ENCODE measurements at regions not wholly inside any gene's neighbourhood (a gene's known extent, or its start where the extent isn't known, plus 50 kb on each side); places are given as distances from the start of the nearest gene placed in this dataset.

- H3K4me3 ChIP-seq (ENCODE audit: low read depth, poor library complexity, severe bottlenecking), result no peak overlapping the region
- 24 to 43% methylated on average over 2 of the region's 2 CpGs for WGBS, 2 donors
- intact Hi-C loops (cut with DNase I; ENCODE audit: low total_unique reads), result no loop called here
- DNase-seq (ENCODE audit: low spot score in 2 of 2), result no peak
- TF ChIP-seq CTCF (IDR thresholded peaks at IDR 0.05) (no peak), POLR2A (IDR thresholded peaks at IDR 0.05) (no peak)
These were observed 368.4 kb downstream of the ARL4A start for GRCh38 chr7:13055732-13056368.

- intact Hi-C loops (cut with DNase I; ENCODE audit: low total_unique reads), result no loop called here
- H3K4me3 ChIP-seq (ENCODE audit: low read depth, poor library complexity, severe bottlenecking), result no peak overlapping the region
- 68 to 71% methylated on average over 6 of the region's 6 CpGs for WGBS, 2 donors
- TF ChIP-seq CTCF (IDR thresholded peaks at IDR 0.05) (no peak), POLR2A (IDR thresholded peaks at IDR 0.05) (no peak)
- no peak for DNase-seq (ENCODE audit: low spot score in 2 of 2)
These were observed 370.2 kb downstream of the ARL4A start for GRCh38 chr7:13057462-13058200.

GRCh38 chr7:13060173-13060572 lies 372.7 kb downstream of the ARL4A start:
- no peak for DNase-seq (ENCODE audit: low spot score in 2 of 2)
- WGBS, 2 donors, result 92 to 99% methylated on average over 2 of the region's 2 CpGs
- intact Hi-C loops (cut with DNase I; ENCODE audit: low total_unique reads), result no loop called here
- no peak overlapping the region for H3K4me3 ChIP-seq (ENCODE audit: low read depth, poor library complexity, severe bottlenecking)
- TF ChIP-seq POLR2A (IDR thresholded peaks at IDR 0.05) (no peak), CTCF (IDR thresholded peaks at IDR 0.05) (no peak)

- TF ChIP-seq POLR2A (IDR thresholded peaks at IDR 0.05), result no peak
- TF ChIP-seq CTCF (IDR thresholded peaks at IDR 0.05), result no peak
- no peak overlapping the region for H3K4me3 ChIP-seq (ENCODE audit: low read depth, poor library complexity, severe bottlenecking)
- intact Hi-C loops (cut with DNase I; ENCODE audit: low total_unique reads), result no loop called here
- no peak for DNase-seq (ENCODE audit: low spot score in 2 of 2)
- 51 to 63% methylated on average over 4 of the region's 4 CpGs for WGBS, 2 donors
These were observed 373.7 kb downstream of the ARL4A start for GRCh38 chr7:13061115-13061514.

- H3K4me3 ChIP-seq (ENCODE audit: low read depth, poor library complexity, severe bottlenecking), result no peak overlapping the region
- TF ChIP-seq CTCF (IDR thresholded peaks at IDR 0.05) (no peak), POLR2A (IDR thresholded peaks at IDR 0.05) (no peak)
- WGBS, 2 donors, result 92 to 93% methylated on average over 4 of the region's 4 CpGs
- DNase-seq (ENCODE audit: low spot score in 2 of 2), result no peak
- intact Hi-C loops (cut with DNase I; ENCODE audit: low total_unique reads), result no loop called here
These were observed 375.2 kb downstream of the ARL4A start for GRCh38 chr7:13062631-13063030.
